H9 (cell line): ENCODE measurements at regions not wholly inside any gene's neighbourhood (a gene's known extent, or its start where the extent isn't known, plus 50 kb on each side); places are given as distances from the start of the nearest gene placed in this dataset.

Experiments
- DNase-seq: peaks from one replicate; pipeline ENCODE4 v3.0.0-alpha.2; 2017
- H2AFZ ChIP-seq: one replicate; pipeline ENCODE4 v1.6.1; 2013; ENCODE audit warnings: mild to moderate bottlenecking, low read length, control low read depth, moderate library complexity
- H2AK5ac ChIP-seq: 2 replicates; pipeline ENCODE4 v1.6.1; 2013; ENCODE audit warnings: low read length, control low read depth, mixed read lengths; ENCODE audit not compliant: insufficient read length
- H2BK120ac ChIP-seq: one replicate; pipeline ENCODE4 v1.6.1; 2013; ENCODE audit warnings: low read depth, mild to moderate bottlenecking, low read length, control low read depth, inconsistent platforms; ENCODE audit not compliant: poor library complexity, severe bottlenecking
- H2BK12ac ChIP-seq: 2 replicates; pipeline ENCODE4 v1.6.1; 2013; ENCODE audit warnings: low read length, control low read depth, mixed read lengths, low read depth; ENCODE audit not compliant: insufficient read length
- H2BK15ac ChIP-seq: 2 replicates; pipeline ENCODE4 v1.6.1; 2013; ENCODE audit warnings: low read depth, low read length, control low read depth
- H2BK20ac ChIP-seq: one replicate; pipeline ENCODE4 v1.6.1; 2013; ENCODE audit warnings: low read depth, mild to moderate bottlenecking, low read length, control low read depth, inconsistent platforms; ENCODE audit not compliant: poor library complexity, severe bottlenecking
- H2BK5ac ChIP-seq: 2 replicates; pipeline ENCODE4 v1.6.1; 2013; ENCODE audit warnings: low read length, control low read depth, mixed read lengths; ENCODE audit not compliant: insufficient read length
- H3K14ac ChIP-seq: 2 replicates; pipeline ENCODE4 v1.6.1; 2013; ENCODE audit warnings: low read length, control low read depth; ENCODE audit not compliant: insufficient read depth
- H3K18ac ChIP-seq: 2 replicates; pipeline ENCODE4 v1.6.1; 2013; ENCODE audit warnings: low read depth, mild to moderate bottlenecking, mixed read lengths, low read length, control low read depth; ENCODE audit not compliant: insufficient read length
- H3K23ac ChIP-seq: 2 replicates; pipeline ENCODE4 v1.6.1; 2013; ENCODE audit warnings: low read length, control low read depth, mixed read lengths, low read depth; ENCODE audit not compliant: insufficient read length
- H3K23me2 ChIP-seq: 2 replicates; pipeline ENCODE4 v1.6.1; 2013; ENCODE audit warnings: low read depth, mild to moderate bottlenecking, mixed read lengths, low read length, control low read depth; ENCODE audit not compliant: insufficient read length, poor library complexity, severe bottlenecking
- H3K27ac ChIP-seq: 2 replicates; pipeline ENCODE4 v1.5.1; 2013; ENCODE audit warnings: low read length, control low read depth, mixed read lengths, low read depth; ENCODE audit not compliant: insufficient read length
- H3K27me3 ChIP-seq: 2 replicates; pipeline ENCODE4 v1.6.1; 2013; ENCODE audit warnings: low read length, control low read depth, inconsistent platforms; ENCODE audit not compliant: insufficient read depth
- H3K4ac ChIP-seq: 2 replicates; pipeline ENCODE4 v1.6.1; 2013; ENCODE audit warnings: low read depth, mild to moderate bottlenecking, control low read depth, inconsistent platforms, low read length, moderate library complexity
- H3K4me1 ChIP-seq: 2 replicates; pipeline ENCODE4 v1.6.1; 2013; ENCODE audit warnings: low read length, control low read depth, inconsistent platforms; ENCODE audit not compliant: insufficient read depth
- H3K4me2 ChIP-seq: 2 replicates; pipeline ENCODE4 v1.6.1; 2013; ENCODE audit warnings: low read length, control low read depth, mixed read lengths; ENCODE audit not compliant: insufficient read length, insufficient read depth
- H3K56ac ChIP-seq: 2 replicates; pipeline ENCODE4 v1.6.1; 2013; ENCODE audit warnings: low read depth, mild to moderate bottlenecking, mixed read lengths, low read length, control low read depth; ENCODE audit not compliant: insufficient read length
- H3K79me1 ChIP-seq: 2 replicates; pipeline ENCODE4 v1.6.1; 2013; ENCODE audit warnings: low read depth, mild to moderate bottlenecking, moderate library complexity, low read length, control low read depth, inconsistent platforms; ENCODE audit not compliant: insufficient read depth, poor library complexity, severe bottlenecking
- H3K79me2 ChIP-seq: 2 replicates; pipeline ENCODE4 v1.6.1; 2013; ENCODE audit warnings: low read length, control low read depth, inconsistent platforms; ENCODE audit not compliant: insufficient read depth
- H3K9ac ChIP-seq: 2 replicates; pipeline ENCODE4 v1.6.1; 2013; ENCODE audit warnings: low read length, control low read depth, mixed read lengths; ENCODE audit not compliant: insufficient read length; ENCODE audit errors: extremely low read depth
- H3K9me3 ChIP-seq: one replicate; pipeline ENCODE4 v1.6.1; 2013; ENCODE audit warnings: low read depth, low read length, inconsistent platforms; ENCODE audit not compliant: control insufficient read depth
- H3T11ph ChIP-seq: one replicate; pipeline ENCODE4 v1.6.1; 2013; ENCODE audit warnings: mild to moderate bottlenecking, low read length, control low read depth, inconsistent platforms
- H4K20me1 ChIP-seq: one replicate; pipeline ENCODE4 v1.6.1; 2013; ENCODE audit not compliant: control insufficient read depth, insufficient read length, insufficient read depth
- H4K5ac ChIP-seq: 2 replicates; pipeline ENCODE4 v1.6.1; 2013; ENCODE audit warnings: low read depth, mild to moderate bottlenecking, mixed read lengths, low read length, control low read depth; ENCODE audit not compliant: insufficient read length
- H4K8ac ChIP-seq: replicated peaks from 2 replicates; pipeline ENCODE4 v1.6.1; 2013; ENCODE audit warnings: low read length, control low read depth, mixed read lengths, low read depth; ENCODE audit not compliant: insufficient read length
- H4K91ac ChIP-seq: 2 replicates; pipeline ENCODE4 v1.6.1; 2013; ENCODE audit warnings: low read depth, mild to moderate bottlenecking, moderate library complexity, mixed read lengths, low read length, control low read depth; ENCODE audit not compliant: insufficient read length
- H3K27ac Mint-ChIP-seq, 3 experiments: 2 replicates in 2 of 3; 3 replicates in 1 of 3; pipeline ENCODE4 v1.8.0; 2020 to 2021; ENCODE audit warnings: mixed read lengths in 3 of 3, mild to moderate bottlenecking in 1 of 3, moderate library complexity in 1 of 3
- H3K27me3 Mint-ChIP-seq: 2 replicates; pipeline ENCODE4 v1.8.0; 2021; ENCODE audit warnings: low read depth, mild to moderate bottlenecking, moderate library complexity, mixed read lengths
- H3K36me3 Mint-ChIP-seq, 3 experiments: 2 replicates in 2 of 3; 3 replicates in 1 of 3; pipeline ENCODE4 v1.8.0; 2020 to 2021; ENCODE audit warnings: low read depth in 3 of 3, mixed read lengths in 3 of 3; ENCODE audit not compliant: insufficient read depth in 1 of 3
- H3K4me1 Mint-ChIP-seq, 2 experiments: 2 replicates each; pipeline ENCODE4 v1.8.0; 2020; ENCODE audit warnings: mixed read lengths in 2 of 2
- H3K4me3 Mint-ChIP-seq, 2 experiments: 2 replicates in 1 of 2; 3 replicates in 1 of 2; pipeline ENCODE4 v1.8.0; 2020 to 2021; ENCODE audit warnings: mild to moderate bottlenecking in 2 of 2, mixed read lengths in 2 of 2, moderate library complexity in 1 of 2
- H3K9me3 Mint-ChIP-seq, 2 experiments: 2 replicates in 1 of 2; 3 replicates in 1 of 2; pipeline ENCODE4 v1.8.0; 2020; ENCODE audit warnings: mild to moderate bottlenecking in 2 of 2, mixed read lengths in 2 of 2, moderate library complexity in 1 of 2
- WGBS: extraction: QIAGEN DNeasy Blood & Tissue Kit; methylation state at CpG from one replicate; pipeline ENCODE4 v1.1.7; 2013; ENCODE audit warnings: missing lambda C conversion rate, low lambda C conversion rate, mixed read lengths; ENCODE audit not compliant: insufficient read length; ENCODE audit errors: extremely low coverage; 5-methylcytosine and 5-hydroxymethylcytosine counted together
- TF ChIP-seq, protein P1 (sequence below): fragments of 200-600 bp; sonication (generic); conservative IDR thresholded peaks from 3 replicates; pipeline ENCODE4 v1.8.0; 2021; ENCODE audit warnings: antibody characterized with exemption, mild to moderate bottlenecking

DNA sequence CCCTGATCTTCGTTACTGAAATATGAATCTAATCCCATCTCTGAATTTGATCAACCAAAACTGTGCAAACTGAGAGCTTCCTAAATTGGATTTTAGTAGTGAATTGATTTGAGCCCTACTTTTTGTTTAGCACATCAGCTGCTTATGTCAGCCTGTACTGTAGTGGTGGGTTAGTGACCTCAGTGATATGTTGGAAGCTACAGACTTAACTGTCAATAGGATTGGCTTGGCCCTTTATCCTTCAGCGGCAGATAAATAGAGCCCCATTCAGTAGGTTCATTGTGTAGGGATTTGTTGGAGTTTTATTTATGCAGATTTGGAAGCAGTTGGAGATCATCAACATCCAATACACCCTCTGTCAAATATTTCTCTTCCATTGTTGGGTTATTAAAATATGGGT lies 409.7 kb downstream of the SOX2 start:
- no peak overlapping the region for H3K14ac ChIP-seq
- WGBS = no CpG with 5 or more reads among the region's 2 CpGs
- H4K5ac ChIP-seq = no peak overlapping the region
- no peak overlapping the region for H4K8ac ChIP-seq
- no peak overlapping the region for H3K18ac ChIP-seq
- H2BK12ac ChIP-seq = no peak overlapping the region
- no peaks in the 10 kb centered on the region for H3K23me2 ChIP-seq
- no peak overlapping the region for H3K4me3 Mint-ChIP-seq
- no peak overlapping the region for H3K4me2 ChIP-seq
- no peak overlapping the region for H2BK20ac ChIP-seq
- H2AK5ac ChIP-seq = no peak overlapping the region
- no peak overlapping the region for H3K4ac ChIP-seq
- no peak overlapping the region for H3K9ac ChIP-seq
- no peak overlapping the region for H3T11ph ChIP-seq
- H3K27me3 Mint-ChIP-seq = peaks cover 80% of the 10 kb centered on the region
- H2BK120ac ChIP-seq = no peak overlapping the region
- H3K56ac ChIP-seq = no peak overlapping the region
- no peaks in the 10 kb centered on the region for H3K4me1 ChIP-seq
- DNase-seq = no peak
- no peaks in the 10 kb centered on the region for H3K36me3 Mint-ChIP-seq
- H4K20me1 ChIP-seq = no peaks in the 10 kb centered on the region
- no peak overlapping the region for H2AFZ ChIP-seq
- H3K27ac Mint-ChIP-seq = no peak overlapping the region
- no peak overlapping the region for H4K91ac ChIP-seq
- no peaks in the 10 kb centered on the region; a peak in 1 of 5 replicates for H3K9me3 Mint-ChIP-seq
- H3K9me3 ChIP-seq = no peaks in the 10 kb centered on the region
- H3K4me1 Mint-ChIP-seq = peaks cover 21 to 24% of the 10 kb centered on the region in 2 experiments
- no peak overlapping the region for H2BK15ac ChIP-seq
- H2BK5ac ChIP-seq = no peak overlapping the region
- H3K79me1 ChIP-seq = no peaks in the 10 kb centered on the region
- TF ChIP-seq, protein P1, sequence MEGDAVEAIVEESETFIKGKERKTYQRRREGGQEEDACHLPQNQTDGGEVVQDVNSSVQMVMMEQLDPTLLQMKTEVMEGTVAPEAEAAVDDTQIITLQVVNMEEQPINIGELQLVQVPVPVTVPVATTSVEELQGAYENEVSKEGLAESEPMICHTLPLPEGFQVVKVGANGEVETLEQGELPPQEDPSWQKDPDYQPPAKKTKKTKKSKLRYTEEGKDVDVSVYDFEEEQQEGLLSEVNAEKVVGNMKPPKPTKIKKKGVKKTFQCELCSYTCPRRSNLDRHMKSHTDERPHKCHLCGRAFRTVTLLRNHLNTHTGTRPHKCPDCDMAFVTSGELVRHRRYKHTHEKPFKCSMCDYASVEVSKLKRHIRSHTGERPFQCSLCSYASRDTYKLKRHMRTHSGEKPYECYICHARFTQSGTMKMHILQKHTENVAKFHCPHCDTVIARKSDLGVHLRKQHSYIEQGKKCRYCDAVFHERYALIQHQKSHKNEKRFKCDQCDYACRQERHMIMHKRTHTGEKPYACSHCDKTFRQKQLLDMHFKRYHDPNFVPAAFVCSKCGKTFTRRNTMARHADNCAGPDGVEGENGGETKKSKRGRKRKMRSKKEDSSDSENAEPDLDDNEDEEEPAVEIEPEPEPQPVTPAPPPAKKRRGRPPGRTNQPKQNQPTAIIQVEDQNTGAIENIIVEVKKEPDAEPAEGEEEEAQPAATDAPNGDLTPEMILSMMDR = no peak
- no peak overlapping the region for H3K27ac ChIP-seq
- H3K23ac ChIP-seq = no peak overlapping the region
- H3K79me2 ChIP-seq = no peaks in the 10 kb centered on the region
- peaks cover 13% of the 10 kb centered on the region; the same call in 1 of the 2 replicates for H3K27me3 ChIP-seq
